Chondrocyte (in vitro differentiated cells): ENCODE measurements at regions not wholly inside any gene's neighbourhood (a gene's known extent, or its start where the extent isn't known, plus 50 kb on each side); places are given as distances from the start of the nearest gene placed in this dataset.

Source experiments
- DNase-seq: peaks from one replicate; pipeline ENCODE4 v3.0.0; 2021; ENCODE audit warnings: mixed read lengths, low spot score
- H3K27ac Mint-ChIP-seq: one replicate; pipeline ENCODE4 v1.8.0; 2021; ENCODE audit warnings: mild to moderate bottlenecking, moderate library complexity, mixed read lengths; ENCODE audit not compliant: unreplicated experiment
- H3K27me3 Mint-ChIP-seq: 2 replicates; pipeline ENCODE4 v1.8.0; 2021; ENCODE audit warnings: low read depth, mixed read lengths
- H3K36me3 Mint-ChIP-seq: 2 replicates; pipeline ENCODE4 v1.8.0; 2021; ENCODE audit warnings: low read depth, mixed read lengths
- H3K4me1 Mint-ChIP-seq: 2 replicates; pipeline ENCODE4 v1.8.0; 2021; ENCODE audit warnings: low read depth, mild to moderate bottlenecking, mixed read lengths
- H3K4me3 Mint-ChIP-seq: one replicate; pipeline ENCODE4 v1.8.0; 2021; ENCODE audit warnings: mild to moderate bottlenecking, moderate library complexity, mixed read lengths; ENCODE audit not compliant: unreplicated experiment
- H3K9me3 Mint-ChIP-seq: 2 replicates; pipeline ENCODE4 v1.8.0; 2021; ENCODE audit warnings: low read depth, mixed read lengths
- CTCF ChIP-seq: fragments of 200-600 bp; sonication (generic); IDR thresholded peaks from 2 replicates; pipeline ENCODE4 v1.5.0; 2021; ENCODE audit warnings: antibody characterized with exemption, mild to moderate bottlenecking, moderate library complexity

DNA sequence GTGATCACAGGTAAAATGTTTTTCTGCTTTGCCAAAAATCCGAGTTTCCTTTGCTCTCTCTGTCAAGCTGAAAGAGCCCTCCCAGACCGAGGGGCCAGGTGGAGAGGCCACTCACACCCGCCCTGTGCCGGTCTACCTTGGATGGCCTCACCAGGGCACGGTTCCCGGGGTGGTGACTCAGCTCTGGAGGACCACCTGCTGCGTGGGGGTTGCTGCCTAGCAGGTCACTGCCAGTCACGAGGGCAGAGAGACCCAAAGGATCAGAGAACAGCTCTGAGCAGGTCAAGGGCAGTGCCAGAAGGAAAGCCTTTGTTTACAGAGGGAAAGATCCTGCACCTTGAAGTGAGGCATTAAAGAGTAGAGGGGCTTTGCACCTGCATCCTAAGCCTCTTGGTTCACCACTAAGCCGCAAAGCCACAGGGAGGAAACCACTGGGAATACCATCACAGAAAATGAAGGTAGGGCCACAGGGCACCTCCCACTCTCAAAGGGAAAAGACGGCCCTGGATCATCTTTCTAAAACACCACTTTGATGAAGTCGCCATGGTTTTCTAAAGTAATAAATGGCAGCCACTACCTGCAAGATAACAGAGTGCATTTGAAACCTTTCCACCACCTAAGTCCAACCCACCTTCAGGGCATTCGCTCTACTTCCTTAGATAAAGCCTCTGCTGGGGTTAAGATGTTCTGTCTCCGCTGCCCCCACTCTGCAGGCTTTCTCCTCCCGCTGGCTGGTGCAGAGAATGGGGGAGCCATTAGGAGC is 160.3 kb upstream of the KLF14 start:
- Mint-ChIP-seq H3K27ac (peak overlapping the region; percentile 82), H3K9me3 (no peaks in the 10 kb centered on the region), H3K36me3 (peaks cover 1% of the 10 kb centered on the region), H3K4me1 (peaks cover 71% of the 10 kb centered on the region), H3K4me3 (no peak overlapping the region), H3K27me3 (no peaks in the 10 kb centered on the region)
- DNase-seq: no peak
- TF ChIP-seq CTCF: no peak

DNA sequence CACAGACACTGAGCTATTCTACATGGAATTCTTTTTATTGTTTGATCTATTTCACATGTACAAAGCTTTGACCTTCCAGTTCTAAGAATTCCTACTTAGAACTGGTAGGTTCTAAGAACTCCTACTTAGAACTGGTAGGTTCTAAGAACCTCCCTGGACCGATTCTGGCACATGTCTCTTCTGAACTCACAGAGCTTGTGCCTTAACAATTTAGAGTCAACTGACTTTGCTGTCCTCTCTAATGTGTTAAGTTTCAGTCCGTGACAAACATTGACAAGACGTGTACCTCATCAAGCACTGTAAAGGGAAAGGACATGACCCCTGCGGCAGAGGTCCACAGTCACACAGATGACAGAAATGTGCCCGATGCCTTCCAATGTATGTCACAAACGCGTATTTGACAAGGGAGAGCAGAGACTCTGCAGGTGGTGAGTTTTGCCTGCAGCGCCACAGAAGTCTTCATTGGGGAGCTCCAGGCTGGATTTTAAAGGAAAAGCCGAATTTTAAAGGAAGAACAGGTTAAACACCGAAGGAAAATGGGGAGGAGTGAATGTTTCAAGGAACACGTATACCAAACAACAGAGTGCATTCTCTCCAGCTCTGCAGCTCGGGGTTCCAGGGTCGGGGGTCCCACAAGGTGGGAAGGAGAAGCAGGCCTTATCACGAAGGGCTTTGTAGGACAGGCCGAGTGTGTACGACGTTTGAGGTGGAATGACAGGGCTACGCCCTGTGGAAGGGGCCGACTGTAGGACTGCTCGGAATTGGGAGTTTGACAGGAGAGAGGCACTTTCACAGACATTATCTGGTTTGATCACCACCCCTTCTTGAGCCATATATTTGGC is 161.1 kb upstream of the KLF14 start:
- no peak for DNase-seq
- H3K4me3 Mint-ChIP-seq: no peak overlapping the region
- peak overlapping the region; percentile 82 for H3K27ac Mint-ChIP-seq
- peaks cover 75% of the 10 kb centered on the region for H3K4me1 Mint-ChIP-seq
- H3K27me3 Mint-ChIP-seq: no peaks in the 10 kb centered on the region
- TF ChIP-seq CTCF: no peak
- no peaks in the 10 kb centered on the region for H3K9me3 Mint-ChIP-seq
- peaks cover 1% of the 10 kb centered on the region for H3K36me3 Mint-ChIP-seq

GRCh38 chr7:130896051-130896881 is 162.3 kb upstream of the KLF14 start:
- Mint-ChIP-seq H3K27ac (peak overlapping the region; percentile 66), H3K4me1 (peaks cover 75% of the 10 kb centered on the region), H3K4me3 (no peak overlapping the region)

DNA sequence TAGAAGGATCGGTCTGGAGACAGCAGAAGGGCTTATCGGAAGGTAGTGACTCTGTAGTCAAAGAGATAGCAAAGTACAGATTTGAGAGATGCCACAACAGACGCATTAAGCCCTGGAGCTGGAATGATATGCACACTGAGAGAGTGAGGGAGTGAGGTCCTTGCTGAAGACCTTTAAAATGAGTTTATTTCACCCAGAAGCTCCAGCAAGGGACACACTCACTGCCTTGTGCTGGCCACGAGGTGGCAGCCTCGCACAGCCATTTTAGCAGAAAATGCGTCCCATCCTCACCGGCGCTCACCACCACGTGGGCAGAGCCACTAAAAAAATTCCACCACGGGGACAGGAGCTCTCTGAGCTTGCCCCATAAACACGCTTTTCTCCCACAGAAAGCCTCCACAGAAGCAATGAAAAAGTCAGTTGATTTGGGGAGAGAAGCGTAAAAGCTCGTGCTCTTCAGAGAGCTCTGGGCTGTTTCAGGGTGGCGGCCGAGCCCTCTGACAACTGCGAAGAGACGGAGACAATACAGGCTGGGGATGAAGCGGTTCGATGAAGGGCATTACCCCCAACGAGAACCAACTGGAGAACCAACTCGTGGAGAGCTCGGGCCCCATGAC is 163.0 kb upstream of the KLF14 start:
- Mint-ChIP-seq H3K27me3 (no peaks in the 10 kb centered on the region), H3K27ac (peak overlapping the region; percentile 66), H3K9me3 (no peaks in the 10 kb centered on the region), H3K36me3 (peaks cover 1% of the 10 kb centered on the region), H3K4me1 (peaks cover 76% of the 10 kb centered on the region), H3K4me3 (no peak overlapping the region)
- peak; percentile 86 for TF ChIP-seq CTCF
- DNase-seq: no peak

More at GRCh38 chr7:130896051-130896881, 162.3 kb upstream of the KLF14 start:
- no peak for TF ChIP-seq CTCF
- no peaks in the 10 kb centered on the region for H3K27me3 Mint-ChIP-seq
- no peak for DNase-seq
- no peaks in the 10 kb centered on the region for H3K9me3 Mint-ChIP-seq
- peaks cover 1% of the 10 kb centered on the region for H3K36me3 Mint-ChIP-seq
